ENCODE measurements at regions not wholly inside any gene's neighbourhood (a gene's known extent, or its start where the extent isn't known, plus 50 kb on each side); places are given as distances from the start of the nearest gene placed in this dataset.

DNA sequence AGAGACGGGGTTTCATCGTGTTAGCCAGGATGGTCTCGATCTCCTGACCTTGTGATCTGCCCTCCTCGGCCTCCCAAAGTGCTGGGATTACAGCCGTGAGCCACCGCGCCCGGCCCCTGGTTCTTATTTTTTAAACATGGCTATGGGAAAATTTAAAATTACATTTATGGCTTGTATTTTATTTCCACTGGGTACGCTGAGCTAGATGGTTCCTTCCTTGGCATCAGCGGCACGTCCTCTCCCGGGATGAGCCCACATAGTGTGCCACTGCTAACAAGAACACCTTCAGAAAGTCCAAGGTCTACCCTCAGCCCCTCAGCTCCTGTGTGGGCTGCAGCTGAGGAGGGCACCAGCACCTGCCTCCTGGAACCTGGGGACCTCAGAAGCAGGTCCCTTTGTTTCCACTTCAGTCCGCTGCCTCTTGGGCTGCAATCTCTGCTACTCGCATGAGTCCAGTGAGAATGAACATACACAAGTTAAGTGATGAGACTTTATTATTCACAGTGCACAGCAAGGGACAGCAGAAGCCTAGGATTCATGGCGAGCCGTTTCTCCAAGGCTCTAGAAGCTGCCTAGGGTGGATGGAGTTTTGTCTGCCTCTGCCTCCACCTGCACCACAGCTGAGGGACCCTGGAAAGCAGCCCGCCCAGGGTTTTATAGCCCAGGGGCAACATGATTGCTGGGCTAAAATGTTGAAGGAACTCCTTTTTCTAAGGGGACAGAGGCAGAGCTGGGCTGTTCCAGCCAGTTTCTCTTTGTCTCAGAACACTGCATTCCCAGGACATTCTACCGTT, 107.5 kb upstream of the TEX51 start:
- Histone ChIP-seq H3K4me2 (replicated peaks; ENCODE audit: extremely low read depth, low read length, poor library complexity, severe bottlenecking) (no peak overlapping the region), H3K4me1 (ENCODE audit: control insufficient read depth in 1 of 2, insufficient read depth in 2 of 2, low read length in 2 of 2) (no peaks in the 10 kb centered on the region), H3K79me2 (ENCODE audit: insufficient read depth, low read length) (no peaks in the 10 kb centered on the region), H4K20me1 (ENCODE audit: insufficient read depth, low read length) (no peaks in the 10 kb centered on the region), H3K9ac (ENCODE audit: insufficient read depth, low read length, poor library complexity, severe bottlenecking) (no peak overlapping the region), H3K36me3 (replicated peaks in 1 of 2; ENCODE audit: control insufficient read depth in 1 of 2, insufficient read depth in 2 of 2, low read length in 2 of 2) (no peaks in the 10 kb centered on the region), H3K4me3 (replicated peaks in 1 of 3; ENCODE audit: low read depth in 2 of 3, low read length in 3 of 3) (no peak overlapping the region), H3K27ac (ENCODE audit: low read depth in 1 of 2, low read length in 2 of 2) (no peak overlapping the region), H3K27me3 (ENCODE audit: control insufficient read depth in 2 of 2, insufficient read depth in 2 of 2, low read length in 2 of 2) (no peaks in the 10 kb centered on the region), H3K9me3 (replicated peaks in 1 of 2; ENCODE audit: control insufficient read depth in 1 of 2, insufficient read depth in 1 of 2, low read length in 2 of 2) (no peaks in the 10 kb centered on the region), H2AFZ (ENCODE audit: insufficient read depth, low read depth, low read length, poor library complexity, severe bottlenecking) (no peak overlapping the region)
- TF ChIP-seq CTCF (IDR thresholded peaks at IDR 0.05) = no peak
- DNase-seq = no peak
- intact Hi-C loops (cut with micrococcal nuclease) = no loop called here
- peaks cover 0 to under 1% (median 0%) of the 10 kb centered on the region in 7 donors for H3K9me3 Mint-ChIP-seq
- 97% methylated on average over 10 of the region's 18 CpGs for WGBS (ENCODE audit: insufficient coverage)
- peaks cover 15% of the 10 kb centered on the region for H3K4me1 Mint-ChIP-seq
- peaks cover 0 to 11% (median 3%) of the 10 kb centered on the region in 3 donors for H3K27me3 Mint-ChIP-seq (ENCODE audit: low read depth in 3 of 3)
- H3K27ac Mint-ChIP-seq = no peak overlapping the region
- no peaks in the 10 kb centered on the region for H3K36me3 Mint-ChIP-seq
- no peak overlapping the region for H3K4me3 Mint-ChIP-seq

DNA sequence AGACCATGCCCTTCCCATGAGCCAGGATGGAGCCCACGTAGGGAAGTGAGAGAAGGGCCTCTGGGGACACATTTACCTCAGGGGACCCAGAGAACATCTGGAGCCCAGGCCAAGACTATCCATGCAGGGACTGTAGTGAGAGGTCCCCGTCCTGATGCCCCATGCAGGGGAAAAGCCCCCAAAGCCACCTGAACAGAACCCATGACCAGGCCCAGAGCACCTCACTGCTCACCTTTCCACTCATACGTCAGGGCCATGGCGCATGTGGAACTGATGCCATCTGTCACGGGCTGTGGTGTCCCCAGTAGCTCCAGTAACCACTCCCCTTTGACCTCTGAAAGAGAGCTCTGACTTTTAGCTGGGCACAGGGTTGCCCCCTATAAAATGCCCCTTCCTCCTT, 106.5 kb upstream of the TEX51 start:
- no peak overlapping the region for H2AFZ ChIP-seq (ENCODE audit: insufficient read depth, low read depth, low read length, poor library complexity, severe bottlenecking)
- no peak overlapping the region for H3K4me3 Mint-ChIP-seq
- peaks cover 0 to 3% (median 0%) of the 10 kb centered on the region in 7 donors for H3K9me3 Mint-ChIP-seq
- no peak for DNase-seq
- intact Hi-C loops (cut with micrococcal nuclease) = no loop called here
- H3K4me1 Mint-ChIP-seq = peaks cover 20% of the 10 kb centered on the region
- H3K27me3 Mint-ChIP-seq (ENCODE audit: low read depth in 3 of 3) = peaks cover 0 to 11% (median 3%) of the 10 kb centered on the region in 3 donors
- no peak overlapping the region for H3K4me2 ChIP-seq (replicated peaks; ENCODE audit: extremely low read depth, low read length, poor library complexity, severe bottlenecking)
- H3K4me1 ChIP-seq (ENCODE audit: control insufficient read depth in 1 of 2, insufficient read depth in 2 of 2, low read length in 2 of 2) = peaks cover 0 to 5% of the 10 kb centered on the region in 2 donors
- no peak overlapping the region for H3K27ac ChIP-seq (ENCODE audit: low read depth in 1 of 2, low read length in 2 of 2)
- H3K27me3 ChIP-seq (ENCODE audit: control insufficient read depth in 2 of 2, insufficient read depth in 2 of 2, low read length in 2 of 2) = no peaks in the 10 kb centered on the region
- H3K79me2 ChIP-seq (ENCODE audit: insufficient read depth, low read length) = no peaks in the 10 kb centered on the region
- H3K9me3 ChIP-seq (replicated peaks in 1 of 2; ENCODE audit: control insufficient read depth in 1 of 2, insufficient read depth in 1 of 2, low read length in 2 of 2) = no peaks in the 10 kb centered on the region
- no peaks in the 10 kb centered on the region for H3K36me3 ChIP-seq (replicated peaks in 1 of 2; ENCODE audit: control insufficient read depth in 1 of 2, insufficient read depth in 2 of 2, low read length in 2 of 2)
- H4K20me1 ChIP-seq (ENCODE audit: insufficient read depth, low read length) = no peaks in the 10 kb centered on the region
- 90% methylated on average over 4 of the region's 5 CpGs for WGBS (ENCODE audit: insufficient coverage)
- H3K9ac ChIP-seq (ENCODE audit: insufficient read depth, low read length, poor library complexity, severe bottlenecking) = no peak overlapping the region
- H3K4me3 ChIP-seq (replicated peaks in 1 of 3; ENCODE audit: low read depth in 2 of 3, low read length in 3 of 3) = no peak overlapping the region
- no peak overlapping the region for H3K27ac Mint-ChIP-seq
- H3K36me3 Mint-ChIP-seq = no peaks in the 10 kb centered on the region
- no peak for TF ChIP-seq CTCF (IDR thresholded peaks at IDR 0.05)
